Gastroesophageal sphincter (tissue), 3 donors: ENCODE measurements at regions not wholly inside any gene's neighbourhood (a gene's known extent, or its start where the extent isn't known, plus 50 kb on each side); places are given as distances from the start of the nearest gene placed in this dataset.

Source experiments
- CTCF ChIP-seq, 4 experiments: fragments of 200-600 bp in 2 of 4; fragments of 450-650 bp in 2 of 4; sonication (generic) in 1 of 4; IDR thresholded peaks; one replicate each; pipeline ENCODE4 v1.5.1; 2017 to 2019; ENCODE audit warnings: antibody characterized with exemption in 4 of 4, mild to moderate bottlenecking in 2 of 4, moderate library complexity in 2 of 4
- EP300 ChIP-seq: sonication (generic); formaldehyde crosslinking; IDR thresholded peaks from one replicate; pipeline ENCODE4 v1.6.1; 2017; ENCODE audit warnings: antibody characterized with exemption, mild to moderate bottlenecking
- POLR2A ChIP-seq, 2 donors: fragments of 450-650 bp; IDR thresholded peaks; one replicate each; pipeline ENCODE4 v1.6.1; 2017; ENCODE audit warnings: antibody characterized with exemption in 2 of 2, mild to moderate bottlenecking in 2 of 2, moderate library complexity in 1 of 2
- POLR2AphosphoS5 ChIP-seq: sonication (generic); formaldehyde crosslinking; IDR thresholded peaks from one replicate; pipeline ENCODE4 v1.6.1; 2017; ENCODE audit warnings: antibody characterized with exemption

GRCh38 chr2:150279686-150280085 lies 207.8 kb downstream of the RND3 start:
- TF ChIP-seq POLR2A (IDR thresholded peaks at IDR 0.05) (no peak), CTCF (IDR thresholded peaks at IDR 0.05) (no peak), POLR2AphosphoS5 (no peak), EP300 (no peak)
